SIG-M5 treated with dmso at 0.1 percent for 504 hours (cell line): ENCODE measurements at regions not wholly inside any gene's neighbourhood (a gene's known extent, or its start where the extent isn't known, plus 50 kb on each side); places are given as distances from the start of the nearest gene placed in this dataset.
A peak's percentile ranks its signal among the peaks of the same experiment; 100 is the strongest.

Experiments used
- DNase-seq: peaks from one replicate; lab custom pipeline; 2025; ENCODE audit not compliant: unreplicated experiment; lab: John Stamatoyannopoulos, UW

GRCh38 chr1:200354243-200354642 is 55.6 kb downstream of the ZNF281 start:
- DNase-seq = peak; percentile 89

DNA sequence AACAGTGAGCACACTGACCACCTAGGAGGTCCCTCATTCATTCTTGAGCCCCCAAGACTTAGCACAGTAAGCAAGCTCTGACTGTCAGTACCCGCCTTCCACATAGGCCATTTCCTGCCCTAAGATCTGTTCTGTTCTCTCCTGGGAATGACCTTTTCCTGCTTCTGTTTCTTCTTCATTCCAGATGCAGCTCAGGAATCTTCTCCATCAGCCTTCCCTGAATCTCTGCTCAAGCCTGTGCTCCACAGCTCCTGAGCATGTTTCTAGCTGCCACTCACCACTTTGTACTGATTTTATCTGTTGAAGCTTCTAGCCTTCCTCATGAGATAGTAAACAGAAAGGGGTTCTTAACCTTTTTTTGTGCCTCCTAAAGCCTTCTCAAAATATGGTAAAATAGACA is 56.6 kb downstream of the ZNF281 start:
- DNase-seq = no peak

DNA sequence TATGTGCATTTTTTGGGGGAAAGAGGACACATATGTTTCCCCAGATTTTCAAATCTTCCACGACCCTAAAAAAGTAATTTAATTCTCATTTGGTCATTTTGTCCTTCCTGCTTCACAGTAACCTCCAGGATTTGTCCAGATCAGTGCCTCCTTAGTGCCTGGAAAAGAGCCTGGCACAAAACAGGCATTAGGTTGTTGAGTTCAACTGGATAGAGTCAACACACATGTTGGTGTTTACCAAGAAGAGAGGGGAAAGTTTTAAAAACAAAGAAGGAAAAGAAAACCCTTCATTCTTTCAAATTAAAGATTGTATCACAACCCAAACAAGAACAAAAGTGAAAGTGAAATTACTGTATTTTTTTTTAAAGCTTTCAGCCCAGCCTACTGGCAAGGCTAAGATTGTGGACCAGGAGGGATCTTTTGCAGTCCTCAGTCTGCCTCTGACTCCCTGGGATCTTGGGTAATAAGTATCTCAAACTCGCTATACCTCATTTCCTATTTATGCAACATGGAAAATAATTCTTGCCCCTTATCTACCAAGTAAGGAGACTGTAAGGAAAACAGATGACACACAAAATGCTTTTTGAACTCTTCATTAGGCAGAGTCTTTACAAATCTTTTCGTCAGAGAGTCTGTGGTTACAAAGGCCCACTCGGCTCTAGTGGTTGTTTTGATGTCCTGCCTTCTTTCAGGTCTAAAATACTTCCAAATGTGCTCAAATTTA is 57.8 kb downstream of the ZNF281 start:
- peak; percentile 74 for DNase-seq

GRCh38 chr1:200351425-200351824 is 58.4 kb downstream of the ZNF281 start:
- DNase-seq = no peak

GRCh38 chr1:200346700-200347099 is 63.1 kb downstream of the ZNF281 start:
- DNase-seq = peak; percentile 79

DNA sequence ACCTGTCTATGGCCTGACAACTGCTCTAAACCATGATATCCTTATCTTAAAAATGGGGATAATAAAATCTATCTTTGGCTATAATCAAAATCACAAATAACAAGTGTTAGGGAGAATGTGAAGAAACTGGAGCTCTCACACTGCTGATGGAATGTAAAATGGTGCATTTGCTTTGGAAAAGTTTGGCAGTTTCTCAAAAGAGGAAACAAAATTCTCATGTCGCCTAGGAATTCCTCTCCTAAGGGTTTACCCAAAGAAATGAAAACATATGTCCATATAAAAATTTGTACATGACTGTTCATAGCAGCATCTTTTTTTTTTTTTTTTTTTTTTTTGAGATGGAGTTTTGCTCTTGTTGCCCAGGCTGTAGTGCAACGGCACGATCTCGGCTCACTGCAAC is 64.3 kb downstream of the ZNF281 start:
- DNase-seq = no peak

GRCh38 chr1:200343874-200344273 is 66.0 kb downstream of the ZNF281 start:
- no peak for DNase-seq

DNA sequence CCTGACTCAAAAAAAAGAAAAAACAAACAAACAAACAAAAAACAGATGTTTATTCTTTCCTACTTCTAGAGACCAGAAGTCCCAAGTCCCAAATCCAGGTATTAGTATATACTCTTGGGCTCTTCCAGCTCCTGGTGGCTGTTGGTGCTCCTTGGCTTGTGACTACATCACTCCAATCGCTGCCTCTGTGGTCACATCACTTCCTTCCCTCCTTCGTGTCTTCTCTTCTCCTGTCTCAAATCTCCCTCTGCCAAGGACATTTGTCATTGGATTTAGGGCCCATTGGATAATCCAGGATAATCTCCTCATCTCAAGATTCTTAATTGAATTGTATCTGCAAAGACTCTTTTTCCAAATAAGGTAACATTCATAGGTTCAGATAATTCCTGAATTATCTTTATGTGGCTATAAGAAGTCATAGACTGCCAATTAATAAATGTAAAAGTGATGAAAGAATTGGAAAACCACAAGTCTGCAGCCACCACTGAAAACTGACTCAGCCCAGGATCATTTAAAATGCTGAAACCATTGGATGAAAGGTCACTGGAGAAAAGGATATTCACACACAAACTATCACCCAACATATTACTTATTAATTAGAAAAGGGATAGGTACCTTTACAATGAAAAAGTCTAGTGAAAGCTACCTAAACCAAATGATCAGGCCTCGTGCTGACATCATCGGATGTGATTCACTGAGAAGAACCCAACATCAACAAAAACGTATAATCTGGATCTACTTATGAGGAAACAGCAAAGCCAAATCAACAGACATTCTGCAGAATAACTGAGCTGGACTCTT is 67.1 kb downstream of the ZNF281 start:
- no peak for DNase-seq

- DNase-seq = no peak
These were observed 71.4 kb downstream of the ZNF281 start for GRCh38 chr1:200338451-200338850.

DNA sequence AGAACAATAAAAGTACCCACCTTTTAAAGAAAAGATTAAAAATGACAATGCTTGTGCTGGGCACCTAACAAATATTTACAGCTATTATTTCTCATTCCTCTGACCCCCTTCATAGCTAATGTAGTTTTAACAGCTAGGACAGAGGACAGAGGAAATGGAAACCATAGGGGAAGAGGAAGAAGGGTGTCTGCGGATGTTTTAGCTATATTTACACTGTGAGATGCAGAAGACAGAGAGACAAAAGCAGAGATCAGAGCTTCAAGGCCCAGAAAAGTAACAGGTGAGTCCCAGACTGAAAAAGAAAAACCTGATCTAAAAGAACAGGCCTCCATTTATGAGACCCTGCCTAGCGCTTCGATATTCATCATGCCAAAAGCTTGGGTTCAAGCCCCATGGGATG is 72.0 kb downstream of the ZNF281 start:
- no peak for DNase-seq

- DNase-seq = no peak
These were observed 72.4 kb downstream of the ZNF281 start for GRCh38 chr1:200337410-200337809.

DNA sequence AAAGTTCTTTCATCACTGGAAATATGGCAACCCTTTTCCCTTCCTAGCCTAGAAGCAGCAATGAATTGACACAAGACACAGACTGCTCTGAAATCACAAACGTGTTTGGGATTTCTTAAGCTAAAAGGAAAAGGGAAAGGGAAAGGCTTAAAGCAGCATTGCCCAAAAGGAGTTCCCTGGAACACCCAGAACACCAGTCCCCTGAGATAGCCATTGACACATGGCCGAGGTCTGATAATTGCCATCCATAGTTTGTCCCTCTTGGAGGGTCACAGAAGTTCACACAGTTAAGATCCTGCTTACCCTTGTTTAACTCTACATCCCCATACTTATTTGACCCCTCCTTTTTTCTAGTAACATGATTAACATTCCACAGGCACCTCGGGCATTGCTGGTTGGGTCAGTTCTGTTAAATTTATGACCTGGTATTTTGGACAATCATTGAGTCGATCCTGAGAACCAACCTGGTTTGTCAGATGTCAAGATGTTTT is 72.9 kb downstream of the ZNF281 start:
- DNase-seq = no peak

DNA sequence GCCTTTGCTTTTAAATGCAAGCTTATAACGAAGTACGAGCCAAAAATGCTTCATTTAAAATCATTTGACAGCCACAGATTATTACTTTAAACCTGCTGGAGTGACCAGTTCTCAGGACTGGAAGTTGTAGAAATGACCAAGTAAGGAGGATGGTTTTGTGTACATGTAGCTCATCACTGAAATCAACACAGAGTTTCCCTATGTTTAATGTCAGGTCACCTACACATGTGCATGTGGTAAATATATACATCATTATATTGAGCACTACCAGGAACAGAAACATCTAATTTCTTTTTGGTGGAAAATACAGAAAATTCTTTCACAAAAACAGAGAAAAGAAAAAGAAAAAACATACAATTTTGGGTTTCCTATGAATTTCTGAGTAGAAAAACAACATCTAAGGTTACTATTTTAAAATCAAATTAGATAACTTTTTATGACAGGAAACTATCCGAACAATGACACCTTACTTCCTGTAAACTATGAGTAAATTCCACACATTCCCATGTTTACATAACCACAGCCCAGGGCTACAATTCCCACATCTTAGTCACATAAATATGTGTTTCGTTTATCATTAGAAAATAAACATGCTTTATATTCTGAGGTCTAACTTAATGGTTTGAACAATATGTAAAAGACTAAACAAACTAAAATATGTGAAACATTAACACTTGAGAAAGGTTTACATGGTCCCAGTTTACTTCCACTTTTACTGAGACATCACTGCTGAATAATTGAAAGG is 73.6 kb downstream of the ZNF281 start:
- DNase-seq = no peak

DNA sequence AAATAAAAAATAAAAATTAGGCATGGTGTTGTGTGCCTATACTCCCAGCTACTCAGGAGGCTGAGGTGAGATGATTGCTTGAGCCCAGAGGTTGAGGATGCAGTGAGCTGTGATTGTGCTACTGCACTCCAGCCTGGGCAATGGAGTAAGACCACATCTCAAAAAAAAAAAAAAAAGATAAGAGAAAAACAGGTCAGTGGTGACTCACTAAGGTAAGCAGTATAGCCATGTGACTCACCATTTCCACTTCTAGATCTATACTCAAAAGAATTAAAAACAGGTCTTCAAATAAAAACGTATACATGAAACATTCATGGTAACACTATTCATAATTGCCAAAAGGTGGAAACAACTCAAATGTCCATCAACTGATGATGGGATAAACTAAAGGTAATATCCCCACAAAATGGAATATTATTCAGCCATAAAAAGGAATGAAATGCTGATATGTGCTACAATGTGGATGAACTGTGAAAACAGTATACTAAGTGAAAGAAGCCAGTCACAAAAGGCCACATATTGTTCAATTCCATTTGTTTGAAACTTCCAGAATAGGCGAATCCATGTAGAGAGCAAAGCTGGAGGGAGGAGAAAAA is 75.1 kb downstream of the ZNF281 start:
- no peak for DNase-seq

DNA sequence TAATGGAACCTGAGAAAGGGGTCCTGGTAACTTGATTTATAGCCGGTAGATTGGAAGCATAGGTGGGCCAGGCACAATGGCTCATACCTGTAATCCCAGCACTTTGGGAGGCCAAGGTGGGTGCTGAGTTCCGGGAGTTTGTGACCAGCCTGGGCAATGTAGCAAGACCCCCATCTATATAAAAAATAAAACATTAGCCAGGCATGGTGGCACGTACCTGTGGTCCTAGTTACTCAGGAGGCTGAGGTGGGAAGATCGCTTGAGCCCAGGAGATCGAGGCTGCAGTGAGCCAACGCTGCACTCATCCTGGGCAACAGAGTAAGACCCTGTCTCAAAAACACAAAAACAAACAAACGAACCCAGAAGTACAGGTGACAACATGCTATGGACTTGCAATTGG is 76.5 kb downstream of the ZNF281 start:
- DNase-seq = no peak

DNA sequence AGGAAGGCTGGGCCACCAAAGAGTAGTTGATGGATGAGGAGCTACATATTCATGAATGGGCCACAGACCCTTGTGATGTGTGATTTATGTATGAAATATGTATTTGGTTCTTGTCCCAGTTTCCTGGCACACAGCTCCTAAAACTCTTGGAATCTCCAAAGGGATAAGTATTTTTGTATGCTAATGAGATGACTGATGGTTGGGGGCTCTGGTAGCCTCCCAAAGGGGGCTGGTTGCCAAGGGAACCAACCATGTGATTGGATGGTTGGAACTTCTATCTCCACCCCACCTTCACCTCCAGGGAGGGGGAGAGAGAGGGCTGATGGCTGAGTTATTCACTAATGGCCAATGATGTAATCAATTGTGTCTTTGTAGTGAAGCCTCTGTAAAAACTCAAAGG is 77.1 kb downstream of the ZNF281 start:
- no peak for DNase-seq

DNA sequence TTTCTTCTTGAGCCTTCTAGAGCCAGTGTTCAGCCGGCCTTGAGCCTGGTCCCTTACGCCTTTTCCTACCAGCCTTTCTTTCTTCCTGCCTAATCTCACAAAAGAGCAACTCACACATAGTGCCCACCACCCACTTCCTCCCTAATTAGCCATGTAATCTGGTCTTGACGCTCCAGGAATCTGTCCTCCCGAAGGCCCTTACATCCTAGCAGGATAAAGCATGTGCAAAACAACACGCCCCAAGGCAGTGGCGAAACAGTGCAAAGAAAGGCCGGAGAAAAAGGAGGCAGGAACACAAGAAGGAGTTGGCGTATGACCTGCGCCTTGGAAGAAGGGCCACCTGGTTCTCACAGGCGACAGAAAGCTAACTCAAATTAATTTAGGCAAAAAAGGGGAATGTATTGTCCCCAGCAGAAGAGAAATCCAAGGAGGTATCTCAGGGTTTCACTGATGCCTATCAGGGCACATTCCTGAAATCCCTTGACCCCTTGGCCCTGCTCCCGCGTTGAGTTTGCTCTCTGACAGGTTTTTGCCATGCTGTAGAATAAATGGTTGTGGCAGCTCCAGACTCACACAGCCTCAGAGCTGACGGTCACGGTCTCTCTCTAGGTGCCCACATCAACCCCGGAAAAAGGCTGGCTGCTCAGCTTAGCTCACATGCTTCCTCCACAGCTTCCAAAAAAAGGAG is 79.0 kb downstream of the ZNF281 start:
- no peak for DNase-seq

DNA sequence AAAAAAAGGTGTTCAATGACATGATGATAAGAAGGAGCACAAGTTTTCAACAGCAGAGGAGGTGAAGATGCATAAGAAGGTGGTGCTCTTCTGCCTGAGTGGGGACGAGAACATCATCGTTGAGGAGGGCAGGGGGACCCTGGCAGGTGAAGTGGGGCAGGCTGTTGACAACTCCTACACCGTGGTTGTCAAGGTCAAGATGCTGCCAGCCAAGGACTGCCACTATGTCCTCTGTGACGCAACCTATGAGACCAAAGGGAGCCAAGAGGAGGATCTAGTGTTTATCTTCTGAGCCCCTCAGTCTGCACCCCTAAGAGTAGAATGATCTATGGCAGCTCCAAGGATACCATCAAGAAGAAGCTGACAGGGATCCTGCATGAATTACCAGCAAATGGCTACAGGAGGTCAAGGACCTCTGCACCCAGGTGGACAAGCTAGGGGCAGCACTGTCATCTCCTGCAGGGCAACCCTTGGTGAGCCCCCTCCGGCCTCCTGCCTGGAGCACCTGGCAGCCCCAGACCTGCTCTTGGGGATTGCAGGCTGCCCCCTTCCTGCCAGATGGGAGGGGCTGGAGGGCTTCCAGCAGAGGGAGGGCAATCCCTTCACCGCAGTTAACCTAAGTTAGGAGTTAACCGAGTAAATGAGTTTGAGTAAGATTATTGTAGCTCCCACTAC is 80.5 kb downstream of the ZNF281 start:
- no peak for DNase-seq

- DNase-seq = no peak
These were observed 81.5 kb downstream of the ZNF281 start for GRCh38 chr1:200328379-200328778.

GRCh38 chr1:200323856-200324400 is 85.9 kb downstream of the ZNF281 start:
- DNase-seq = no peak
